ENCODE measurements at regions not wholly inside any gene's neighbourhood (a gene's known extent, or its start where the extent isn't known, plus 50 kb on each side); places are given as distances from the start of the nearest gene placed in this dataset.

- no peak overlapping the region for H3K56ac ChIP-seq (ENCODE audit: extremely low read depth, insufficient read depth, low read length)
- no peak overlapping the region for H3K18ac ChIP-seq (ENCODE audit: low read depth, low read length)
- POLR2A ChIA-PET (ENCODE audit: unreplicated experiment), result no interaction called here
- H4K5ac ChIP-seq (ENCODE audit: low read depth, low read length), result no peak overlapping the region
- H4K91ac ChIP-seq (ENCODE audit: insufficient read depth, low read depth, low read length), result no peak overlapping the region
- CTCF ChIA-PET, result no interaction called here
- no peak overlapping the region for H2BK15ac ChIP-seq (ENCODE audit: low read depth, low read length)
- ATAC-seq (ENCODE audit: low read depth) (no peak), DNase-seq (no peak)
- no peaks in the 10 kb centered on the region for H3K79me1 ChIP-seq (ENCODE audit: low read depth in 1 of 2, low read length in 2 of 2)
- no peaks in the 10 kb centered on the region for H3K36me3 ChIP-seq (ENCODE audit: control insufficient read depth, insufficient read depth, low read length)
- H3K14ac ChIP-seq (replicated peaks; ENCODE audit: low read depth, low read length), result no peak overlapping the region
- no peak overlapping the region for H3K4me2 ChIP-seq (ENCODE audit: low read depth, low read length)
- no peak overlapping the region for H3K4ac ChIP-seq (ENCODE audit: low read depth, low read length)
- H4K8ac ChIP-seq (ENCODE audit: low read depth in 2 of 2, low read length in 2 of 2), result no peak overlapping the region
- BruUV-seq (replicated peaks), result no TSS peak
- H4K20me1 ChIP-seq (ENCODE audit: insufficient read depth, low read length), result no peaks in the 10 kb centered on the region
- H2BK120ac ChIP-seq (ENCODE audit: low read depth, low read length), result no peak overlapping the region
- intact Hi-C loops (cut with micrococcal nuclease) (no loop called here), in situ Hi-C loops (cut with MboI; ENCODE audit: low sequenced_read_pairs) (no loop called here), dilution Hi-C loops (cut with HindIII; ENCODE audit: low sequenced_read_pairs, unreplicated experiment) (no loop called here)
- no peaks in the 10 kb centered on the region for H3K4me1 ChIP-seq (ENCODE audit: control insufficient read depth, insufficient read depth, low read length)
- H2AK5ac ChIP-seq (ENCODE audit: low read depth, low read length), result no peak overlapping the region
- 71% methylated on average over 2 of the region's 4 CpGs; no CpG with 5 or more reads in 1 of the 2 experiments for WGBS, 2 experiments (ENCODE audit: extremely low coverage in 2 of 2, insufficient read length in 1 of 2)
- H3K9me1 ChIP-seq (ENCODE audit: insufficient read depth, low read length), result no peaks in the 10 kb centered on the region
- H3K9ac ChIP-seq (ENCODE audit: low read depth, low read length), result no peak overlapping the region
- no peak overlapping the region for H3K27ac ChIP-seq (ENCODE audit: insufficient read depth, low read length)
- H3K23ac ChIP-seq (ENCODE audit: low read depth, low read length), result no peak overlapping the region
- H2AK9ac ChIP-seq (replicated peaks; ENCODE audit: low read depth, low read length, poor library complexity), result no peak overlapping the region
- no peak overlapping the region for H2BK20ac ChIP-seq (ENCODE audit: low read depth, low read length)
- H3K27me3 ChIP-seq (ENCODE audit: control insufficient read depth, insufficient read depth, low read length), result no peaks in the 10 kb centered on the region
- H2AFZ ChIP-seq (replicated peaks; ENCODE audit: low read length, poor library complexity), result no peak overlapping the region
- no peaks in the 10 kb centered on the region for H3K9me3 ChIP-seq (ENCODE audit: control insufficient read depth, insufficient read depth, low read length)
- H2BK5ac ChIP-seq (ENCODE audit: low read depth, low read length, poor library complexity, severe bottlenecking), result no peak overlapping the region
- H3K4me3 ChIP-seq (ENCODE audit: insufficient read depth, low read depth, low read length), result no peak overlapping the region
- no peak for TF ChIP-seq SMC3 (IDR thresholded peaks at IDR 0.05; ENCODE audit: low read depth, low read length)
- TF ChIP-seq CEBPB (IDR thresholded peaks at IDR 0.05; ENCODE audit: low read depth, low read length), result no peak
- no peak for TF ChIP-seq FOS (IDR thresholded peaks at IDR 0.05; ENCODE audit: low read depth, low read length)
- TF ChIP-seq RAD21 (IDR thresholded peaks at IDR 0.05; ENCODE audit: low read length), result no peak
- TF ChIP-seq MAFK (IDR thresholded peaks at IDR 0.05; ENCODE audit: low read depth, low read length), result no peak
- no peak for TF ChIP-seq CTCF (conservative IDR thresholded peaks at IDR 0.05; ENCODE audit: low read depth, low read length)
- no peak for TF ChIP-seq USF2 (IDR thresholded peaks at IDR 0.05; ENCODE audit: low read depth, low read length)
- no peak for TF ChIP-seq RCOR1 (IDR thresholded peaks at IDR 0.05; ENCODE audit: insufficient replicate concordance, low read length)
- no peak for TF ChIP-seq MAZ (IDR thresholded peaks at IDR 0.05; ENCODE audit: borderline replicate concordance, low read depth, low read length)
- TF ChIP-seq POLR2A (IDR thresholded peaks at IDR 0.05; ENCODE audit: low read depth, low read length), result no peak
- no peak for TF ChIP-seq ELK1 (IDR thresholded peaks at IDR 0.05; ENCODE audit: borderline replicate concordance, low read depth, low read length)
- TF ChIP-seq BHLHE40 (IDR thresholded peaks at IDR 0.05; ENCODE audit: low read depth, low read length), result no peak
- no peak for TF ChIP-seq MXI1 (IDR thresholded peaks at IDR 0.05; ENCODE audit: borderline replicate concordance, low read depth, low read length)
- TF ChIP-seq CHD1 (IDR thresholded peaks at IDR 0.05; ENCODE audit: low read depth, low read length), result no peak
- no peak for TF ChIP-seq NFE2L2 (IDR thresholded peaks at IDR 0.05; ENCODE audit: low read depth, low read length)
- no peak for TF ChIP-seq RFX5 (IDR thresholded peaks at IDR 0.05; ENCODE audit: low read depth, low read length)
Observed at GRCh38 chr13:97727991-97728390, 225.5 kb upstream of the IPO5 start.
